SK-N-SH (cell line): ENCODE measurements at regions not wholly inside any gene's neighbourhood (a gene's known extent, or its start where the extent isn't known, plus 50 kb on each side); places are given as distances from the start of the nearest gene placed in this dataset.

Experiments
- CTCF ChIA-PET: fragments of 300-600, 350-600 bp; formaldehyde crosslinking; extraction: SDS; loops from one replicate; lab custom pipeline; 2021; lab: Yijun Ruan, JAX
- POLR2A ChIA-PET: fragments of 350-600 bp; sonication (Branson Sonifier 250); formaldehyde crosslinking; extraction: SDS; loops from one replicate; lab custom pipeline; 2020; ENCODE audit warnings: antibody characterized with exemption, inconsistent platforms; lab: Yijun Ruan, JAX
- DNase-seq: peaks from one replicate; pipeline ENCODE4 v3.0.0; 2012
- H2AFZ ChIP-seq: fragments of 200-600 bp; sonication (generic); 2 replicates; pipeline ENCODE4 v1.8.1; 2016; ENCODE audit warnings: antibody characterized with exemption, mild to moderate bottlenecking, low read depth
- H3F3A ChIP-seq: fragments of 200-600 bp; sonication (generic); replicated peaks from 2 replicates; pipeline ENCODE3; 2016; ENCODE audit warnings: antibody characterized with exemption, mild to moderate bottlenecking; ENCODE audit not compliant: insufficient read depth
- H3K27ac ChIP-seq, 2 experiments: fragments of 200-500 bp in 1 of 2; fragments of 200-600 bp in 1 of 2; sonication (Bioruptor generic) in 1 of 2; sonication (generic), shearing (Covaris generic) in 1 of 2; 2 replicates each; pipeline versions ENCODE4 v1.5.1 to v1.6.1; 2014 to 2016; ENCODE audit warnings: low read depth in 2 of 2, inconsistent platforms in 1 of 2, low read length in 1 of 2, mild to moderate bottlenecking in 1 of 2, mixed read lengths in 1 of 2
- H3K27me3 ChIP-seq: fragments of 200-600 bp; sonication (generic), shearing (Covaris generic); 2 replicates; pipeline ENCODE4 v1.6.1; 2016; ENCODE audit warnings: mixed run types; ENCODE audit not compliant: insufficient read depth
- H3K36me3 ChIP-seq, 2 experiments: fragments of 200-500 bp in 1 of 2; fragments of 200-600 bp in 1 of 2; sonication (Bioruptor generic) in 1 of 2; sonication (generic) in 1 of 2; replicated peaks in 1 of 2; 2 replicates each; pipeline versions ENCODE3 to v1.5.1; 2014 to 2016; ENCODE audit warnings: low read length in 1 of 2, mild to moderate bottlenecking in 1 of 2; ENCODE audit not compliant: insufficient read depth in 2 of 2, control insufficient read depth in 1 of 2
- H3K4me1 ChIP-seq, 2 experiments: fragments of 200-500 bp in 1 of 2; fragments of 200-600 bp in 1 of 2; sonication (Bioruptor generic) in 1 of 2; sonication (generic), shearing (Covaris generic) in 1 of 2; 2 replicates each; pipeline versions ENCODE4 v1.5.1 to v1.6.1; 2014 to 2016; ENCODE audit warnings: low read depth in 1 of 2, low read length in 1 of 2, mixed run types in 1 of 2; ENCODE audit not compliant: insufficient read depth in 2 of 2, control insufficient read depth in 1 of 2
- H3K4me2 ChIP-seq: fragments of 200-600 bp; sonication (generic), shearing (Covaris generic); 2 replicates; pipeline ENCODE4 v1.6.1; 2017; ENCODE audit warnings: mixed run types
- H3K4me3 ChIP-seq, 2 experiments: fragments of 200-500 bp in 1 of 2; fragments of 200-600 bp in 1 of 2; sonication (Bioruptor generic) in 1 of 2; sonication (generic), shearing (Covaris generic) in 1 of 2; 2 replicates each; pipeline versions ENCODE4 v1.5.1 to v1.8.1; 2014 to 2016; ENCODE audit warnings: low read depth in 2 of 2, inconsistent platforms in 1 of 2, low read length in 1 of 2, mild to moderate bottlenecking in 1 of 2, mixed read lengths in 1 of 2, moderate library complexity in 1 of 2
- H3K79me2 ChIP-seq: fragments of 200-600 bp; sonication (generic); 2 replicates; pipeline ENCODE4 v1.8.1; 2017; ENCODE audit warnings: mild to moderate bottlenecking; ENCODE audit not compliant: insufficient read depth
- H3K9ac ChIP-seq: fragments of 200-600 bp; sonication (generic); 2 replicates; pipeline ENCODE4 v1.6.1; 2017; ENCODE audit warnings: mixed run types
- H3K9me2 ChIP-seq: fragments of 200-600 bp; sonication (generic); 2 replicates; pipeline ENCODE4 v1.6.1; 2017; ENCODE audit warnings: mixed run types
- H3K9me3 ChIP-seq: fragments of 200-600 bp; sonication (generic); 2 replicates; pipeline ENCODE4 v1.6.1; 2017; ENCODE audit warnings: mixed run types, mild to moderate bottlenecking, moderate library complexity
- H4K20me1 ChIP-seq: fragments of 200-600 bp; sonication (generic); 2 replicates; pipeline ENCODE4 v1.6.1; 2017; ENCODE audit warnings: mild to moderate bottlenecking, mixed run types; ENCODE audit not compliant: insufficient read depth
- CHD2 ChIP-seq: fragments of 150-350 bp; IDR thresholded peaks from 2 replicates; pipeline ENCODE4 v1.6.1; 2018; ENCODE audit warnings: low read length; ENCODE audit not compliant: partially characterized antibody
- CTCF ChIP-seq: fragments of 200-600 bp; sonication (generic); IDR thresholded peaks from 2 replicates; pipeline ENCODE4 v1.6.1; 2017; ENCODE audit warnings: antibody characterized with exemption, mild to moderate bottlenecking, moderate library complexity
- EZH2phosphoT487 ChIP-seq: fragments of 200-600 bp; sonication (generic); IDR thresholded peaks from 2 replicates; pipeline ENCODE4 v1.6.1; 2017; ENCODE audit warnings: low read depth, mixed run types, mild to moderate bottlenecking, antibody characterized with exemption, moderate library complexity, borderline replicate concordance
- FOSL2 ChIP-seq: IDR thresholded peaks from 2 replicates; pipeline ENCODE4 v1.4.0; 2012; ENCODE audit warnings: low read depth, mild to moderate bottlenecking, moderate library complexity, borderline replicate concordance
- GABPA ChIP-seq: IDR thresholded peaks from 2 replicates; pipeline ENCODE4 v1.4.0; 2012; ENCODE audit warnings: low read depth, mild to moderate bottlenecking
- MXI1 ChIP-seq: IDR thresholded peaks from 2 replicates; pipeline ENCODE4 v1.6.1; 2012; ENCODE audit warnings: mild to moderate bottlenecking, low read depth, low read length, improper control_type of control experiment
- NFIC ChIP-seq: IDR thresholded peaks from 2 replicates; pipeline ENCODE4 v1.4.0; 2012; ENCODE audit warnings: borderline replicate concordance
- PBX3 ChIP-seq: IDR thresholded peaks from 2 replicates; pipeline ENCODE4; 2012
- RCOR1 ChIP-seq: fragments of 150-350 bp; IDR thresholded peaks from 2 replicates; pipeline ENCODE4 v1.6.1; 2017; ENCODE audit warnings: antibody characterized with exemption, low read length
- RFX5 ChIP-seq: IDR thresholded peaks from 2 replicates; pipeline ENCODE4 v1.6.1; 2012; ENCODE audit warnings: mild to moderate bottlenecking, improper control_type of control experiment, low read length
- RXRA ChIP-seq: IDR thresholded peaks from 2 replicates; pipeline ENCODE4 v1.4.0; 2012; ENCODE audit warnings: low read depth, mild to moderate bottlenecking, borderline replicate concordance
- TEAD4 ChIP-seq: IDR thresholded peaks from 2 replicates; pipeline ENCODE4 v1.4.0; 2012; ENCODE audit warnings: mild to moderate bottlenecking, borderline replicate concordance; ENCODE audit not compliant: insufficient read depth
- USF1 ChIP-seq: IDR thresholded peaks from 2 replicates; pipeline ENCODE4 v1.4.0; 2012; ENCODE audit warnings: low read depth, borderline replicate concordance
- ZBTB33 ChIP-seq: IDR thresholded peaks from 2 replicates; pipeline ENCODE4 v1.4.0; 2012; ENCODE audit warnings: low read depth, borderline replicate concordance
- WGBS: methylation state at CpG from one replicate; pipeline ENCODE4 v1.1.6; 2017; ENCODE audit warnings: low lambda C conversion rate; 5-methylcytosine and 5-hydroxymethylcytosine counted together

GRCh38 chr22:17285656-17286055 lies 66.4 kb upstream of the ADA2 start:
- Histone ChIP-seq H3K4me2 (no peak overlapping the region), H3K4me3 (no peak overlapping the region), H3K4me1 (no peaks in the 10 kb centered on the region), H3F3A (no peaks in the 10 kb centered on the region), H3K9me3 (no peaks in the 10 kb centered on the region), H3K27me3 (peaks cover 25% of the 10 kb centered on the region), H3K36me3 (no peaks in the 10 kb centered on the region), H4K20me1 (no peaks in the 10 kb centered on the region), H2AFZ (no peak overlapping the region), H3K27ac (no peak overlapping the region), H3K79me2 (no peaks in the 10 kb centered on the region), H3K9ac (no peak overlapping the region), H3K9me2 (no peaks in the 10 kb centered on the region)
- WGBS = 0% methylated on average over 3 of the region's 3 CpGs
- TF ChIP-seq FOSL2 = no peak
- TF ChIP-seq RXRA = no peak
- no peak for TF ChIP-seq MXI1
- no peak for TF ChIP-seq GABPA
- TF ChIP-seq CHD2 = no peak
- no peak for TF ChIP-seq NFIC
- no peak for TF ChIP-seq RCOR1
- no peak for TF ChIP-seq CTCF
- no peak for TF ChIP-seq RFX5
- TF ChIP-seq EZH2phosphoT487 = no peak
- DNase-seq = no peak
- ChIA-PET POLR2A (no interaction called here), CTCF (no interaction called here)

- ChIA-PET POLR2A (interaction anchor here (0.6 to 0.8 kb wide), 2 partner anchors 113 to 166 kb away, joined by 3 read pairs; no protein-coding TSS in a partner anchor), CTCF (interaction anchor here (0.9 kb wide), 1 partner anchor 217 kb away, joined by 3 read pairs; no protein-coding TSS in a partner anchor)
- H3K79me2 ChIP-seq = no peaks in the 10 kb centered on the region
- no peaks in the 10 kb centered on the region for H3K9me3 ChIP-seq
- TF ChIP-seq ZBTB33 (no peak), USF1 (no peak), PBX3 (no peak), TEAD4 (no peak)
- no peaks in the 10 kb centered on the region for H4K20me1 ChIP-seq
- no peak overlapping the region for H3K4me2 ChIP-seq
- DNase-seq = no peak
- H3K4me1 ChIP-seq = no peaks in the 10 kb centered on the region
- H3F3A ChIP-seq = no peaks in the 10 kb centered on the region
- no peak overlapping the region for H3K27ac ChIP-seq
- 17% methylated on average over 10 of the region's 10 CpGs for WGBS
- H3K9me2 ChIP-seq = no peaks in the 10 kb centered on the region
- H3K36me3 ChIP-seq = no peaks in the 10 kb centered on the region
- H3K4me3 ChIP-seq = no peak overlapping the region
- no peak overlapping the region for H2AFZ ChIP-seq
- H3K27me3 ChIP-seq = peaks cover 25% of the 10 kb centered on the region
- H3K9ac ChIP-seq = no peak overlapping the region
Observed at GRCh38 chr22:17284888-17285287, 65.7 kb upstream of the ADA2 start.
